ENCODE measurements at regions not wholly inside any gene's neighbourhood (a gene's known extent, or its start where the extent isn't known, plus 50 kb on each side); places are given as distances from the start of the nearest gene placed in this dataset.

- DNase-seq: no peak
These were observed 68.0 kb upstream of the CYYR1 start for GRCh38 chr21:26641062-26641461.

- DNase-seq: no peak
These were observed 64.2 kb upstream of the CYYR1 start for GRCh38 chr21:26637201-26637745.

GRCh38 chr21:26635681-26636080 is 62.6 kb upstream of the CYYR1 start:
- no peak for DNase-seq

- DNase-seq: no peak
These were observed 59.6 kb upstream of the CYYR1 start for GRCh38 chr21:26632691-26633090.

GRCh38 chr21:26626187-26626586 is 53.1 kb upstream of the CYYR1 start:
- no peak for DNase-seq

- no peak for DNase-seq
These were observed 52.0 kb upstream of the CYYR1 start for GRCh38 chr21:26624983-26625519.

Measured in activated CD8-positive, alpha-beta memory T cell treated with anti-CD3 and anti-CD28 coated beads, Interleukin-2, amount 50 U/mL, for 4 hours (primary cell).